ENCODE measurements at regions not wholly inside any gene's neighbourhood (a gene's known extent, or its start where the extent isn't known, plus 50 kb on each side); places are given as distances from the start of the nearest gene placed in this dataset.

DNA sequence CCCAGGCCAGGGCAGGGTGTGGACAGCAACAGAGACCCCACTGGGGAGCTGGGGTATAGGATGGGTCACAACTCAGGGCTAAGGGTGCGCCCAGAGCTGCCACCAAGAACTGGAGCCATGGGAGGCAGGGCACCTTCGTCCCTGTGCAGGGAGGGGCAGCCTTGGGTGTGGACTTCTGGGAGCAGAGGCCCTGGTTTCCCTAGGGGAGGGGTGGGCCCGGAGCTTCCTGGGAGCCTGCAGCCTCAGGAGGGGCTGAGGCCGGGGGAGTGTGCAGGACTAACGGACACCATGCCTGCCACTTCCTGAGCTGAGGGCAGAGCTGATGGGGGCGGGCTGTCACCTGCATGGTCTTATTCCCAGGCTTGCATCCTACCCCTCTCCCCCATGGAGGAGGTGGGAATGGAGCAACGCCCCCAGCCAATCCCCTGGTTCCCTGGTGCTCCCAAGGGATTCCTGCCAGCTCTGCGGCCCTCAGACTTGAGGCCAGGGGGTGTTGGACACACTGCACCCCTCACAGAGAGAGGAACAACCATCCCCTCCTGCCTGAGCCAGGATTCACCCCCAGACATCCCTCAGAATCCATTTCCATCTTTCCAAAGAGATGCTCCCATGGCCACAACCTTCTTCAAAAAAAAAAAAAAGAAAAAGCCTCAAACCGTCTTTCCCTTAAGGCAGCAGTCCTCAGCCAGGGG lies 225.7 kb downstream of the CTTN start:
- DNase-seq, result no peak
- Histone ChIP-seq H3K36me3 (no peaks in the 10 kb centered on the region), H3K4me1 (peaks cover 6% of the 10 kb centered on the region), H3K4me3 (ENCODE audit: low read depth, low read length) (no peak overlapping the region), H3K9me3 (no peaks in the 10 kb centered on the region), H3K27me3 (no peaks in the 10 kb centered on the region)
- TF ChIP-seq, protein P1, sequence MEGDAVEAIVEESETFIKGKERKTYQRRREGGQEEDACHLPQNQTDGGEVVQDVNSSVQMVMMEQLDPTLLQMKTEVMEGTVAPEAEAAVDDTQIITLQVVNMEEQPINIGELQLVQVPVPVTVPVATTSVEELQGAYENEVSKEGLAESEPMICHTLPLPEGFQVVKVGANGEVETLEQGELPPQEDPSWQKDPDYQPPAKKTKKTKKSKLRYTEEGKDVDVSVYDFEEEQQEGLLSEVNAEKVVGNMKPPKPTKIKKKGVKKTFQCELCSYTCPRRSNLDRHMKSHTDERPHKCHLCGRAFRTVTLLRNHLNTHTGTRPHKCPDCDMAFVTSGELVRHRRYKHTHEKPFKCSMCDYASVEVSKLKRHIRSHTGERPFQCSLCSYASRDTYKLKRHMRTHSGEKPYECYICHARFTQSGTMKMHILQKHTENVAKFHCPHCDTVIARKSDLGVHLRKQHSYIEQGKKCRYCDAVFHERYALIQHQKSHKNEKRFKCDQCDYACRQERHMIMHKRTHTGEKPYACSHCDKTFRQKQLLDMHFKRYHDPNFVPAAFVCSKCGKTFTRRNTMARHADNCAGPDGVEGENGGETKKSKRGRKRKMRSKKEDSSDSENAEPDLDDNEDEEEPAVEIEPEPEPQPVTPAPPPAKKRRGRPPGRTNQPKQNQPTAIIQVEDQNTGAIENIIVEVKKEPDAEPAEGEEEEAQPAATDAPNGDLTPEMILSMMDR (IDR thresholded peaks at IDR 0.05; ENCODE audit: low read depth, low read length), result no peak

GRCh38 chr11:70624598-70624993 lies 226.3 kb downstream of the CTTN start:
- TF ChIP-seq, protein P1 (IDR thresholded peaks at IDR 0.05; ENCODE audit: low read depth, low read length), result no peak
- Histone ChIP-seq H3K27me3 (no peaks in the 10 kb centered on the region), H3K4me3 (ENCODE audit: low read depth, low read length) (no peak overlapping the region), H3K36me3 (no peaks in the 10 kb centered on the region), H3K9me3 (no peaks in the 10 kb centered on the region), H3K4me1 (peaks cover 8% of the 10 kb centered on the region)
- DNase-seq, result no peak

- Histone ChIP-seq H3K4me1 (peaks cover 8% of the 10 kb centered on the region), H3K9me3 (no peaks in the 10 kb centered on the region), H3K36me3 (no peaks in the 10 kb centered on the region), H3K27me3 (no peaks in the 10 kb centered on the region), H3K4me3 (ENCODE audit: low read depth, low read length) (no peak overlapping the region)
- no peak for DNase-seq
- TF ChIP-seq, protein P1 (IDR thresholded peaks at IDR 0.05; ENCODE audit: low read depth, low read length), result no peak
These were observed 226.7 kb downstream of the CTTN start for GRCh38 chr11:70625051-70625450.

DNA sequence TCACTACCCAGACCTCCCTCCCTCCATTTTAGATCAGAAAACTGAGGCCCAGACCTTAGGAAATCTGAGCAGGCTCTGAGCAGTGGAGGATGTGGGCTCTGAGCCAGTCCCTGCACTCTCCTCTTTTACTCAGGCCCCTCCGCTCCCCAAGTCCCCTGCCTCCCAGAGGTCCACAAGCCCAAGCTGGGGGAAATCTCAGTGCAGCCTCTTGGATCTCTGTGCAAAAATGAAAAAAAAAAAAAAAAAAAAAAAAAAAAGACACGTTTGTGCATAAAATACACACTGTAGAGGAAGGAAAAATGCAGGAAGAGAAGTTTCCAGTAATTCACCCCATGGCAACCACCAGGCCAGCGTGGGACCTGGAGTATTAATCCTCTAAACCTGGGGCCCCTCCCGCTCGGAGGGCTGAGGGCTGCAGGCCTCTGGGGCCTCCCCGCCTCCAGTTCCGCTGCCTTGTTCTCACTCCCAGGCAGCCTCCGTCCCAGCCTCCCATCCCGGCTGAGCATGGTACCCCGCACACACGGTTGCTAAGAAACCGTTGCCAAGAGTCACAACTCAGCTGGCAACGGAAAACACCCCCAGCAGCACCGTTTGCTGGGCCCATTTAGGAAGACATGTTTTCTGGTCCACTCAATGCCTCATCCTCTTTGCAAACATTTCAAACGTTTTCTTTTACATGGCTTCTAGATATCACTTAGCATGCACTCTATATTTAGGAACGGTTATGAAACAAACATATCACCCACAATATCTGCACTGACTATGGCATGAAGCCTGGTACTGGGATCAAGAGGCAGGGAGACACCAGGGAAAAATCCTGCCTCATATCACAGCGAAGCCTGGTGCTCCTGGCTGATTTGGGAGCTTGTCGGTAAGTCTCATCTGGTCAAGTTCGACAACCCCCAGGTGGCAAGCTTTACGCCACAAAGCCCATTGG lies 227.5 kb downstream of the CTTN start:
- H3K4me1 ChIP-seq, result peaks cover 9% of the 10 kb centered on the region
- TF ChIP-seq, protein P1 (IDR thresholded peaks at IDR 0.05; ENCODE audit: low read depth, low read length), result no peak
- DNase-seq, result no peak
- no peaks in the 10 kb centered on the region for H3K27me3 ChIP-seq
- H3K4me3 ChIP-seq (ENCODE audit: low read depth, low read length), result no peak overlapping the region
- no peaks in the 10 kb centered on the region for H3K9me3 ChIP-seq
- H3K36me3 ChIP-seq, result no peaks in the 10 kb centered on the region

- Histone ChIP-seq H3K27me3 (no peaks in the 10 kb centered on the region), H3K36me3 (no peaks in the 10 kb centered on the region), H3K4me1 (peaks cover 20% of the 10 kb centered on the region), H3K4me3 (ENCODE audit: low read depth, low read length) (no peak overlapping the region), H3K9me3 (no peaks in the 10 kb centered on the region)
- TF ChIP-seq, protein P1 (IDR thresholded peaks at IDR 0.05; ENCODE audit: low read depth, low read length), result no peak
- DNase-seq, result no peak
These were observed 228.9 kb downstream of the CTTN start for GRCh38 chr11:70627219-70627618.

Measured in BE2C (cell line).